ENCODE measurements at regions not wholly inside any gene's neighbourhood (a gene's known extent, or its start where the extent isn't known, plus 50 kb on each side); places are given as distances from the start of the nearest gene placed in this dataset.

DNA sequence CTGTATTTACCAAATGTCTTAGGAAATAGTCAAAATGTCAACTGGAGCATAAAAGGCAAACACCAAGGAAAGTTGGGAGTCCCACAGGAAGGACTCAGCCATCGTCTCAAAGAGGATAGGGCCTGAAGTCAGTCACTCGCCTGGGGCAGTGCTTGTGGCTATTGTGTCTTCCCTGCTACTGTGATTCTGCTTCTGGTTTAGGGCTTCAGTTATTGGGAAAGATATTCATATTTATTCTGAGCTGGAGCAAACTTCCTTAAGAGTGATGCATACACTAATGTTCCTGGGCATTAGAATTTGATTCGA is 118.1 kb downstream of the EDEM1 start:
- TF ChIP-seq, protein P1, sequence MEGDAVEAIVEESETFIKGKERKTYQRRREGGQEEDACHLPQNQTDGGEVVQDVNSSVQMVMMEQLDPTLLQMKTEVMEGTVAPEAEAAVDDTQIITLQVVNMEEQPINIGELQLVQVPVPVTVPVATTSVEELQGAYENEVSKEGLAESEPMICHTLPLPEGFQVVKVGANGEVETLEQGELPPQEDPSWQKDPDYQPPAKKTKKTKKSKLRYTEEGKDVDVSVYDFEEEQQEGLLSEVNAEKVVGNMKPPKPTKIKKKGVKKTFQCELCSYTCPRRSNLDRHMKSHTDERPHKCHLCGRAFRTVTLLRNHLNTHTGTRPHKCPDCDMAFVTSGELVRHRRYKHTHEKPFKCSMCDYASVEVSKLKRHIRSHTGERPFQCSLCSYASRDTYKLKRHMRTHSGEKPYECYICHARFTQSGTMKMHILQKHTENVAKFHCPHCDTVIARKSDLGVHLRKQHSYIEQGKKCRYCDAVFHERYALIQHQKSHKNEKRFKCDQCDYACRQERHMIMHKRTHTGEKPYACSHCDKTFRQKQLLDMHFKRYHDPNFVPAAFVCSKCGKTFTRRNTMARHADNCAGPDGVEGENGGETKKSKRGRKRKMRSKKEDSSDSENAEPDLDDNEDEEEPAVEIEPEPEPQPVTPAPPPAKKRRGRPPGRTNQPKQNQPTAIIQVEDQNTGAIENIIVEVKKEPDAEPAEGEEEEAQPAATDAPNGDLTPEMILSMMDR (IDR thresholded peaks at IDR 0.05), result no peak
- no peak for TF ChIP-seq POLR2A (IDR thresholded peaks at IDR 0.05)
- TF ChIP-seq EP300 (IDR thresholded peaks at IDR 0.05), result no peak
